HCT116 (cell line): ENCODE measurements at regions not wholly inside any gene's neighbourhood (a gene's known extent, or its start where the extent isn't known, plus 50 kb on each side); places are given as distances from the start of the nearest gene placed in this dataset.

ENCODE experiments used
- EGR1 ChIP-seq: IDR thresholded peaks from 2 replicates; pipeline ENCODE4 v1.6.1; 2012; ENCODE audit warnings: low read depth
- EZH2phosphoT487 ChIP-seq: fragments of 200-600 bp; IDR thresholded peaks from 2 replicates; pipeline ENCODE4 v1.6.1; 2018; ENCODE audit warnings: antibody characterized with exemption, borderline replicate concordance
- POLR2A ChIP-seq: IDR thresholded peaks from 2 replicates; pipeline ENCODE4 v1.7.0; 2011; ENCODE audit warnings: borderline replicate concordance; ENCODE audit not compliant: insufficient read depth, insufficient read length; ENCODE audit errors: extremely low read depth
- POLR2AphosphoS5 ChIP-seq: IDR thresholded peaks from 2 replicates; pipeline ENCODE4 v1.6.1; 2011; ENCODE audit warnings: mild to moderate bottlenecking, low read depth, low read length, moderate library complexity
- SIN3A ChIP-seq: IDR thresholded peaks from 2 replicates; pipeline ENCODE4 v1.6.1; 2012; ENCODE audit warnings: low read depth
- SRF ChIP-seq: IDR thresholded peaks from 2 replicates; pipeline ENCODE4 v1.6.1; 2012; ENCODE audit warnings: low read depth
- ZFX ChIP-seq: fragments of 450-650 bp; IDR thresholded peaks from 2 replicates; pipeline ENCODE4 v1.6.1; 2017
- TF ChIP-seq, protein P1 (sequence below), 3 experiments: fragments of 200-600 bp in 1 of 3; sonication (generic) in 1 of 3; IDR thresholded peaks in 2 of 3; conservative IDR thresholded peaks in 1 of 3; 2 replicates each; pipeline ENCODE4 v1.5.1; 2012 to 2017; ENCODE audit warnings: low read depth in 2 of 3, low read length in 2 of 3, antibody characterized with exemption in 1 of 3, borderline replicate concordance in 1 of 3, control low read depth in 1 of 3, mild to moderate bottlenecking in 1 of 3, mixed read lengths in 1 of 3, mixed run types in 1 of 3, moderate library complexity in 1 of 3; ENCODE audit not compliant: insufficient read depth in 1 of 3
- TF ChIP-seq, protein P2 (sequence below): IDR thresholded peaks from 2 replicates; pipeline ENCODE4 v1.6.1; 2012

DNA sequence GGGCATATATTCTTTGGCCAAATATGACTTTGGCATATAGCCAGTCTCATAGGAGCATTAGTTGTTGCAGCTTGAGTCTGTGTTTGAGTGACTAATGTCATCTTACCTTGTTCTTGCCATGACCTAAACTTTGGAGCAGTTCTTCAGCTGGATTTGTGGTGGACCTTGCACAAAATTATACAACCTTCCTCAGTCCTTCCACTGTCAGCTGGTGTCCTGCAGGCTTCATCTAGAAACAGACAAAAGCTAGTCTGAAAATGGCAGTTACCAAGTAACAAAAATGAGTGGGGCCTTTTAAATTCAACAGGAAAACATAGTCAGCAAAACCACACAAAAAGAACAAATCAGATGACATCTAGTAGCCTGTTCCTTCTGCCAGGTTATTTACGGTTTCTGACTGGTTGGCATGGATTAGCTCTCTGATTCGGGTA is 59.5 kb upstream of the HECTD2 start:
- TF ChIP-seq EGR1 (no peak), POLR2A (no peak), SRF (no peak), EZH2phosphoT487 (no peak), POLR2AphosphoS5 (no peak), ZFX (no peak), SIN3A (no peak)
- TF ChIP-seq, protein P1, sequence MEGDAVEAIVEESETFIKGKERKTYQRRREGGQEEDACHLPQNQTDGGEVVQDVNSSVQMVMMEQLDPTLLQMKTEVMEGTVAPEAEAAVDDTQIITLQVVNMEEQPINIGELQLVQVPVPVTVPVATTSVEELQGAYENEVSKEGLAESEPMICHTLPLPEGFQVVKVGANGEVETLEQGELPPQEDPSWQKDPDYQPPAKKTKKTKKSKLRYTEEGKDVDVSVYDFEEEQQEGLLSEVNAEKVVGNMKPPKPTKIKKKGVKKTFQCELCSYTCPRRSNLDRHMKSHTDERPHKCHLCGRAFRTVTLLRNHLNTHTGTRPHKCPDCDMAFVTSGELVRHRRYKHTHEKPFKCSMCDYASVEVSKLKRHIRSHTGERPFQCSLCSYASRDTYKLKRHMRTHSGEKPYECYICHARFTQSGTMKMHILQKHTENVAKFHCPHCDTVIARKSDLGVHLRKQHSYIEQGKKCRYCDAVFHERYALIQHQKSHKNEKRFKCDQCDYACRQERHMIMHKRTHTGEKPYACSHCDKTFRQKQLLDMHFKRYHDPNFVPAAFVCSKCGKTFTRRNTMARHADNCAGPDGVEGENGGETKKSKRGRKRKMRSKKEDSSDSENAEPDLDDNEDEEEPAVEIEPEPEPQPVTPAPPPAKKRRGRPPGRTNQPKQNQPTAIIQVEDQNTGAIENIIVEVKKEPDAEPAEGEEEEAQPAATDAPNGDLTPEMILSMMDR (IDR thresholded peaks at IDR 0.05 in 2 of 3, conservative IDR thresholded peaks at IDR 0.05 in 1 of 3; ENCODE audit: borderline replicate concordance in 1 of 3, insufficient read depth in 1 of 3, low read depth in 2 of 3, low read length in 2 of 3), result no peak
- TF ChIP-seq, protein P2, sequence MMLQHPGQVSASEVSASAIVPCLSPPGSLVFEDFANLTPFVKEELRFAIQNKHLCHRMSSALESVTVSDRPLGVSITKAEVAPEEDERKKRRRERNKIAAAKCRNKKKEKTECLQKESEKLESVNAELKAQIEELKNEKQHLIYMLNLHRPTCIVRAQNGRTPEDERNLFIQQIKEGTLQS, result no peak
